A549 (cell line): ENCODE measurements at regions not wholly inside any gene's neighbourhood (a gene's known extent, or its start where the extent isn't known, plus 50 kb on each side); places are given as distances from the start of the nearest gene placed in this dataset.

Experiments used
- ATAC-seq, 2 experiments: fragments of 200-7000 bp in 1 of 2; fragments of >200 bp in 1 of 2; cut with Nextera tagmentation in 1 of 2; cut with Tn5 transposase in 1 of 2; 3 replicates each; pipeline versions ENCODE4 v1.8.0 to v1.9.1; 2018 to 2020; ENCODE audit warnings: mild to moderate bottlenecking in 1 of 2, moderate library complexity in 1 of 2
- CTCF ChIA-PET: fragments of 300-600 bp; sonication (Branson Sonifier 250); formaldehyde crosslinking; extraction: SDS; loops from one replicate; lab custom pipeline; 2021; ENCODE audit warnings: antibody characterized with exemption, inconsistent platforms; lab: Yijun Ruan, JAX
- POLR2A ChIA-PET: fragments of 350-600 bp; formaldehyde crosslinking; extraction: SDS; loops from one replicate; lab custom pipeline; 2021; ENCODE audit warnings: antibody characterized with exemption, inconsistent platforms; lab: Yijun Ruan, JAX
- DNase-seq, 2 experiments: peaks; one replicate each; pipeline versions ENCODE4 v3.0.0 to v3.0.0-alpha.2; 2011 to 2016; ENCODE audit warnings: low read depth in 1 of 2, low spot score in 1 of 2
- FAIRE-seq: peaks from 2 replicates; lab custom pipeline; 2011; peaks lifted over from hg19 to GRCh38; lab: Jason Lieb, UNC
- H3K27ac ChIP-seq, 2 experiments: fragments of >200 bp; sonication (Bioruptor Twin); formaldehyde crosslinking; 3 replicates each; pipeline ENCODE4 v1.5.1; 2016 to 2017
- H3K4me1 ChIP-seq: fragments of >200 bp; sonication (Bioruptor Twin); formaldehyde crosslinking; 3 replicates; pipeline ENCODE4 v1.6.1; 2016
- H3K4me2 ChIP-seq: fragments of >200 bp; sonication (Bioruptor Twin); formaldehyde crosslinking; 3 replicates; pipeline ENCODE4 v1.6.1; 2016
- H3K4me3 ChIP-seq: fragments of >200 bp; sonication (Bioruptor Twin); formaldehyde crosslinking; 3 replicates; pipeline ENCODE4 v1.5.1; 2016
- H3K9me3 ChIP-seq: fragments of >200 bp; sonication (Bioruptor Twin); formaldehyde crosslinking; 3 replicates; pipeline ENCODE4 v1.6.1; 2016
- CBX2 ChIP-seq: fragments of 200-600 bp; sonication (generic); IDR thresholded peaks from 2 replicates; pipeline ENCODE4 v1.6.1; 2016; ENCODE audit warnings: low read depth, mild to moderate bottlenecking, borderline replicate concordance
- CEBPB ChIP-seq, 2 experiments: fragments of >200 bp in 1 of 2; sonication (Bioruptor Twin) in 1 of 2; formaldehyde crosslinking in 1 of 2; IDR thresholded peaks; 2 replicates each; pipeline ENCODE4 v1.6.1; 2012 to 2016
- CHD4 ChIP-seq: fragments of 200-600 bp; sonication (generic); IDR thresholded peaks from 2 replicates; pipeline ENCODE4 v1.6.1; 2016; ENCODE audit warnings: antibody characterized with exemption, mild to moderate bottlenecking, borderline replicate concordance
- ESRRA ChIP-seq: fragments of 150-350 bp; IDR thresholded peaks from 2 replicates; pipeline ENCODE4 v1.6.1; 2014; ENCODE audit warnings: mild to moderate bottlenecking, low read length, borderline replicate concordance
- GATA3 ChIP-seq: IDR thresholded peaks from 2 replicates; pipeline ENCODE4 v1.6.1; 2012; ENCODE audit warnings: borderline replicate concordance
- HDAC2 ChIP-seq: fragments of 200-600 bp; sonication (generic); IDR thresholded peaks from 2 replicates; pipeline ENCODE4 v1.6.1; 2016
- HOXB13 ChIP-seq: fragments of 250-450 bp; sonication (Bioruptor Pico); IDR thresholded peaks from 2 replicates; pipeline ENCODE4 v1.5.0; 2020; ENCODE audit warnings: low read depth, mild to moderate bottlenecking, moderate library complexity
- MAFK ChIP-seq: fragments of 450-650 bp; IDR thresholded peaks from 2 replicates; pipeline ENCODE4 v1.6.1; 2014; ENCODE audit not compliant: partially characterized antibody
- NFE2L2 ChIP-seq: fragments of 150-350 bp; conservative IDR thresholded peaks from 2 replicates; pipeline ENCODE4 v1.6.1; 2014; ENCODE audit warnings: low read length
- POLR2AphosphoS2 ChIP-seq: conservative IDR thresholded peaks from 2 replicates; pipeline ENCODE4 v1.6.1; 2012; ENCODE audit warnings: low read length, improper control_type of control experiment, inconsistent platforms
- RAD21 ChIP-seq, 2 experiments: fragments of >200 bp in 1 of 2; sonication (Bioruptor Twin) in 1 of 2; formaldehyde crosslinking in 1 of 2; IDR thresholded peaks in 1 of 2; conservative IDR thresholded peaks in 1 of 2; 2 replicates in 1 of 2; 3 replicates in 1 of 2; pipeline ENCODE4 v1.6.1; 2012 to 2018; ENCODE audit warnings: inconsistent platforms in 1 of 2
- RCOR1 ChIP-seq: fragments of 150-350 bp; IDR thresholded peaks from 2 replicates; pipeline ENCODE4 v1.6.1; 2014; ENCODE audit warnings: antibody characterized with exemption, low read length, low read depth
- RFX5 ChIP-seq: fragments of 450-650 bp; IDR thresholded peaks from 2 replicates; pipeline ENCODE4 v1.7.1; 2014; ENCODE audit warnings: antibody characterized with exemption, mild to moderate bottlenecking, moderate library complexity
- ZFP36 ChIP-seq: fragments of 450-650 bp; IDR thresholded peaks from 2 replicates; pipeline ENCODE4 v1.6.1; 2014; ENCODE audit warnings: borderline replicate concordance; ENCODE audit not compliant: partially characterized antibody
- ZNF302 ChIP-seq: fragments of 250-450 bp; sonication (Bioruptor Pico); IDR thresholded peaks from 2 replicates; pipeline ENCODE4 v1.9.0; 2021; ENCODE audit warnings: inconsistent platforms, mild to moderate bottlenecking, moderate library complexity
- ZSCAN20 ChIP-seq: fragments of 250-450 bp; sonication (Bioruptor Pico); IDR thresholded peaks from 2 replicates; pipeline ENCODE4 v1.8.0; 2022; ENCODE audit warnings: mild to moderate bottlenecking, moderate library complexity
- WGBS: methylation state at CpG from one replicate; pipeline ENCODE4 v1.1.6; 2017; ENCODE audit errors: missing lambda C conversion rate; 5-methylcytosine and 5-hydroxymethylcytosine counted together
- TF ChIP-seq, protein P1 (sequence below): fragments of >200 bp; sonication (Bioruptor Twin); formaldehyde crosslinking; IDR thresholded peaks from 3 replicates; pipeline ENCODE4 v1.6.1; 2016
- TF ChIP-seq, protein P2 (sequence below): fragments of 200-600 bp; sonication (generic); IDR thresholded peaks from 2 replicates; pipeline ENCODE4 v1.6.1; 2016; ENCODE audit warnings: antibody characterized with exemption, mild to moderate bottlenecking, moderate library complexity
- TF ChIP-seq, protein P3 (sequence below): fragments of >200 bp; sonication (Bioruptor Twin); formaldehyde crosslinking; IDR thresholded peaks from 3 replicates; pipeline ENCODE4 v1.5.1; 2016
- TF ChIP-seq, protein P4 (sequence below): fragments of 150-350 bp; IDR thresholded peaks from 2 replicates; pipeline ENCODE4 v1.6.1; 2014; ENCODE audit warnings: low read depth, mild to moderate bottlenecking, low read length

DNA sequence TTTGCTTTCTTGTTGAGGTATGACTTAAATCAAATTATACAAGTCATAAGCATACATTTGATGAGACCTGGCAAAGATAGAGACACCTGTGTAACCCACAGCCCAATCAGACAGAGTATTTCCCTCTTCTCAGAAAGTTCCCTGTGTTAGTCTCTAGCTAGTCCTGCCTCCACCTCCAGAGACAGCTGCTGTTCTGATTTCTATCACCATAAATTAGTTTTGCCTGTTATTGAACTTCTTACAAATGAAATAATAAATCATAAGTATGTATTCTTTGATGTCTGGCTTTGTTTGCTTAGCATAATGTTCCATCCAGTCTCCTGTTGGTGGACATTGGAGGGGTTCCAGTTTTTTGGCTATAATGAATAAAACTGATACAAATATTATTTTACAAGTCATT is 194.5 kb downstream of the ICE1 start:
- ChIA-PET CTCF (no interaction called here), POLR2A (no interaction called here)
- H3K4me2 ChIP-seq = no peak overlapping the region
- no peaks in the 10 kb centered on the region for H3K4me1 ChIP-seq
- no peak for ATAC-seq
- no peak for FAIRE-seq
- no peak overlapping the region for H3K27ac ChIP-seq
- H3K4me3 ChIP-seq = no peak overlapping the region
- no peak for TF ChIP-seq CEBPB (IDR thresholded peaks at IDR 0.05)
- DNase-seq = no peak
- no peaks in the 10 kb centered on the region for H3K9me3 ChIP-seq

DNA sequence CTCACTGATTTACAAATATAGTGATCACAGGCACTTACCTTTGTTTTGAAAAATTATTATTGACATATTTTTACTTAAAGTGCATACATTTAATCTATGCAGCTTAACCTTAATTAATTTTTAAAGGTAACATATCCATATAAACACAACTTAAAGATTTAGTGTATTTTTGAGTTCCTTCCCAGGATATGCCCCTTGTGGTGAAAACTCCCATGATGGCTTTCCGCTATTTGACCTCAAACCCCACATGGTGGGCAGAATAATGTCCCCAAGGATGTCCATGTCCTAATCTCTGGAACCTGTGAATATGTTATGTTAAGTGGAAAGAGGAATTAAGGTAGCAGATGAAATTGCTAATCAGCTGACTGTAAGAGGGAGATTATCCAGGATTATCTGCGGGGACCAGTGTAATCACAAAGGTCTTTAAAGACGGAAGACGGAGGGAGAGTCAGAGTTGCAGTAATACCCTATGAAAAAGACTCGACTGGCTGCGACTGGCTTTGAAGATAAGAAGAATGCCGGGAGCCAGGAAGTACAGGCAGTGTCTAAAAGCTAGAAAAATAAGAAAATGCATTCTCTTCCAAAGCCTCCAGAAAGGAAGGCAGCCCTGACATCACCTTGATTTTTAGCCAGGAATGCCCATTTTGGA is 193.9 kb downstream of the ICE1 start:
- POLR2A ChIA-PET = no interaction called here
- 19% methylated on average over 7 of the region's 7 CpGs for WGBS
- FAIRE-seq = no peak

DNA sequence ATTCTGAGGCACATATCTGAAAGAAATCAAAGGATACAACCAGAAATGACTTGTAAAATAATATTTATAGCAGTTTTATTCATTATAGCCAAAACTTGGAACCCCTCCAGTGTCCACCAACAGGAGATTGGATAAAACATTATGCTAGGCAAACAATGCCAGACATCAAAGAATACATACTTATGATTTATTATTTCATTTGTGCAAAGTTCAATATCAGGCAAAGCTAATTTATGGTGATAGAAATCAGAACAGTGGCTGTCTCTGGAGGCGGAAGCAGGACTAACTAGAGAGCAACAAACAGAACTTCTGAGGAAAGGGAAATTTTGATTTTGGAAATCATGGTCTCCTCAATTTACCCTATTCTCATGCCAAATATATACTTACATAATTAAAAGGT is 193.1 kb downstream of the ICE1 start:
- WGBS = 27% methylated on average over 1 of the region's 1 CpG
- TF ChIP-seq CEBPB (IDR thresholded peaks at IDR 0.05) (no peak), NFE2L2 (no peak), CBX2 (no peak), ZSCAN20 (CRISPR knock-in tag) (no peak), MAFK (no peak), HOXB13 (no peak), RFX5 (no peak), RAD21 (conservative IDR thresholded peaks at IDR 0.05 in 1 of 2, IDR thresholded peaks at IDR 0.05 in 1 of 2) (no peak), ZNF302 (CRISPR knock-in tag) (no peak), HDAC2 (no peak), ZFP36 (no peak), ESRRA (no peak), RCOR1 (no peak), POLR2AphosphoS2 (no peak), CHD4 (no peak)
- TF ChIP-seq, protein P1, sequence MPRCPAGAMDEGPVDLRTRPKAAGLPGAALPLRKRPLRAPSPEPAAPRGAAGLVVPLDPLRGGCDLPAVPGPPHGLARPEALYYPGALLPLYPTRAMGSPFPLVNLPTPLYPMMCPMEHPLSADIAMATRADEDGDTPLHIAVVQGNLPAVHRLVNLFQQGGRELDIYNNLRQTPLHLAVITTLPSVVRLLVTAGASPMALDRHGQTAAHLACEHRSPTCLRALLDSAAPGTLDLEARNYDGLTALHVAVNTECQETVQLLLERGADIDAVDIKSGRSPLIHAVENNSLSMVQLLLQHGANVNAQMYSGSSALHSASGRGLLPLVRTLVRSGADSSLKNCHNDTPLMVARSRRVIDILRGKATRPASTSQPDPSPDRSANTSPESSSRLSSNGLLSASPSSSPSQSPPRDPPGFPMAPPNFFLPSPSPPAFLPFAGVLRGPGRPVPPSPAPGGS = no peak
- TF ChIP-seq, protein P2, sequence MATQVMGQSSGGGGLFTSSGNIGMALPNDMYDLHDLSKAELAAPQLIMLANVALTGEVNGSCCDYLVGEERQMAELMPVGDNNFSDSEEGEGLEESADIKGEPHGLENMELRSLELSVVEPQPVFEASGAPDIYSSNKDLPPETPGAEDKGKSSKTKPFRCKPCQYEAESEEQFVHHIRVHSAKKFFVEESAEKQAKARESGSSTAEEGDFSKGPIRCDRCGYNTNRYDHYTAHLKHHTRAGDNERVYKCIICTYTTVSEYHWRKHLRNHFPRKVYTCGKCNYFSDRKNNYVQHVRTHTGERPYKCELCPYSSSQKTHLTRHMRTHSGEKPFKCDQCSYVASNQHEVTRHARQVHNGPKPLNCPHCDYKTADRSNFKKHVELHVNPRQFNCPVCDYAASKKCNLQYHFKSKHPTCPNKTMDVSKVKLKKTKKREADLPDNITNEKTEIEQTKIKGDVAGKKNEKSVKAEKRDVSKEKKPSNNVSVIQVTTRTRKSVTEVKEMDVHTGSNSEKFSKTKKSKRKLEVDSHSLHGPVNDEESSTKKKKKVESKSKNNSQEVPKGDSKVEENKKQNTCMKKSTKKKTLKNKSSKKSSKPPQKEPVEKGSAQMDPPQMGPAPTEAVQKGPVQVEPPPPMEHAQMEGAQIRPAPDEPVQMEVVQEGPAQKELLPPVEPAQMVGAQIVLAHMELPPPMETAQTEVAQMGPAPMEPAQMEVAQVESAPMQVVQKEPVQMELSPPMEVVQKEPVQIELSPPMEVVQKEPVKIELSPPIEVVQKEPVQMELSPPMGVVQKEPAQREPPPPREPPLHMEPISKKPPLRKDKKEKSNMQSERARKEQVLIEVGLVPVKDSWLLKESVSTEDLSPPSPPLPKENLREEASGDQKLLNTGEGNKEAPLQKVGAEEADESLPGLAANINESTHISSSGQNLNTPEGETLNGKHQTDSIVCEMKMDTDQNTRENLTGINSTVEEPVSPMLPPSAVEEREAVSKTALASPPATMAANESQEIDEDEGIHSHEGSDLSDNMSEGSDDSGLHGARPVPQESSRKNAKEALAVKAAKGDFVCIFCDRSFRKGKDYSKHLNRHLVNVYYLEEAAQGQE = no peak
- TF ChIP-seq, protein P3, sequence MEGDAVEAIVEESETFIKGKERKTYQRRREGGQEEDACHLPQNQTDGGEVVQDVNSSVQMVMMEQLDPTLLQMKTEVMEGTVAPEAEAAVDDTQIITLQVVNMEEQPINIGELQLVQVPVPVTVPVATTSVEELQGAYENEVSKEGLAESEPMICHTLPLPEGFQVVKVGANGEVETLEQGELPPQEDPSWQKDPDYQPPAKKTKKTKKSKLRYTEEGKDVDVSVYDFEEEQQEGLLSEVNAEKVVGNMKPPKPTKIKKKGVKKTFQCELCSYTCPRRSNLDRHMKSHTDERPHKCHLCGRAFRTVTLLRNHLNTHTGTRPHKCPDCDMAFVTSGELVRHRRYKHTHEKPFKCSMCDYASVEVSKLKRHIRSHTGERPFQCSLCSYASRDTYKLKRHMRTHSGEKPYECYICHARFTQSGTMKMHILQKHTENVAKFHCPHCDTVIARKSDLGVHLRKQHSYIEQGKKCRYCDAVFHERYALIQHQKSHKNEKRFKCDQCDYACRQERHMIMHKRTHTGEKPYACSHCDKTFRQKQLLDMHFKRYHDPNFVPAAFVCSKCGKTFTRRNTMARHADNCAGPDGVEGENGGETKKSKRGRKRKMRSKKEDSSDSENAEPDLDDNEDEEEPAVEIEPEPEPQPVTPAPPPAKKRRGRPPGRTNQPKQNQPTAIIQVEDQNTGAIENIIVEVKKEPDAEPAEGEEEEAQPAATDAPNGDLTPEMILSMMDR = no peak
- TF ChIP-seq, protein P4, sequence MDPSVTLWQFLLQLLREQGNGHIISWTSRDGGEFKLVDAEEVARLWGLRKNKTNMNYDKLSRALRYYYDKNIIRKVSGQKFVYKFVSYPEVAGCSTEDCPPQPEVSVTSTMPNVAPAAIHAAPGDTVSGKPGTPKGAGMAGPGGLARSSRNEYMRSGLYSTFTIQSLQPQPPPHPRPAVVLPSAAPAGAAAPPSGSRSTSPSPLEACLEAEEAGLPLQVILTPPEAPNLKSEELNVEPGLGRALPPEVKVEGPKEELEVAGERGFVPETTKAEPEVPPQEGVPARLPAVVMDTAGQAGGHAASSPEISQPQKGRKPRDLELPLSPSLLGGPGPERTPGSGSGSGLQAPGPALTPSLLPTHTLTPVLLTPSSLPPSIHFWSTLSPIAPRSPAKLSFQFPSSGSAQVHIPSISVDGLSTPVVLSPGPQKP = no peak
- ATAC-seq = no peak
- no peak overlapping the region for H3K27ac ChIP-seq
- FAIRE-seq = no peak
- no peaks in the 10 kb centered on the region for H3K4me1 ChIP-seq
- CTCF ChIA-PET = interaction anchor here (1.4 kb wide), 1 partner anchor 118 kb away, joined by 3 read pairs; no protein-coding TSS in a partner anchor
- POLR2A ChIA-PET = no interaction called here
- no peak for DNase-seq
- H3K4me3 ChIP-seq = no peak overlapping the region
- no peak overlapping the region for H3K4me2 ChIP-seq
- H3K9me3 ChIP-seq = no peaks in the 10 kb centered on the region

More for the DNA sequence above, 193.9 kb downstream of the ICE1 start:
- H3K4me3 ChIP-seq = no peak overlapping the region
- H3K9me3 ChIP-seq = no peaks in the 10 kb centered on the region
- CTCF ChIA-PET = interaction anchor here (1.4 kb wide), 1 partner anchor 119 kb away, joined by 3 read pairs; no protein-coding TSS in a partner anchor
- H3K4me2 ChIP-seq = no peak overlapping the region
- H3K4me1 ChIP-seq = no peaks in the 10 kb centered on the region
- no peak for DNase-seq
- no peak for TF ChIP-seq ZSCAN20 (CRISPR knock-in tag)
- TF ChIP-seq NFE2L2 = no peak
- TF ChIP-seq GATA3 = no peak
- H3K27ac ChIP-seq = no peak overlapping the region
- no peak for ATAC-seq
